NOMO-1 (cell line): ENCODE measurements at regions not wholly inside any gene's neighbourhood (a gene's known extent, or its start where the extent isn't known, plus 50 kb on each side); places are given as distances from the start of the nearest gene placed in this dataset.

ENCODE experiments used
- DNase-seq, 2 experiments: peaks; one replicate each; lab custom pipeline; 2025; ENCODE audit not compliant: unreplicated experiment in 2 of 2; lab: John Stamatoyannopoulos, UW

DNA sequence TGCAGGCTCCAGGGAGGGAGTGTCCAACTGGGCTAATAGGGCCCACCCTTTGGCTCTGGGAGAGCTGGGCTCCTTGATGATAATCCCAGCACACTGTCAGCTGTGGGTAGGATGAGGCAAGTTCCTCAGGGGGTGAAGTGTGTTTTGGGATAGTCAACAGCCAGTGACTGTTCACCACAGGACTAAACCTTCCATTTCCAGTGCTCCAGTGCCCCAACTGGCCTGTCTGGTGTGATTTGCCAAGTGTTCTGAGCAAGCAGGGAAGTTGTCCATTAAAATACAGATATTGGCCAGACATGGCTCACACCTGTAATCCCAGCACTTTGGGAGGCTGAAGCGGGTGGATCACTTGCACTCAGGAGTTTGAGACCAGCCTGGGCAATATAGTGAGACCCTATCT is 150.9 kb downstream of the TM9SF2 start:
- no peak for DNase-seq

DNA sequence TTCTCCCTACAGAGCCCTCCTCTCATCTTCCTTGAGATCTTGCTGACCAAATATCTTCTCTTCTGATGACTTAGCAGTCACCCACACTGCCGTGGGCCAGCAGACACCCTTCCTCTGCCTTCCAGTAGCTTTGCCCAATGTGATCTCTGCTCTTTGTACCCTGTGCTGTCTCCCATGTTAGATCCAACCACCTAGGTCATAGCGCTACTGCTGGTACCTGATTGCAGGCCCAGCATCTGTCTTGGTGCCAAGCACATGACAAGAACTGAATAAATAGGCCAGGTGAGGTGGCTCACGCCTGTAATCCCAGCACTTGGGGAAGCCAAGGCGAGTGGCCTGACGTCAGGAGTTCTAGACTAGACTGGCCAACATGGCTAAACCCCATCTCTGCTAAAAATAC is 149.7 kb downstream of the TM9SF2 start:
- DNase-seq = no peak

DNA sequence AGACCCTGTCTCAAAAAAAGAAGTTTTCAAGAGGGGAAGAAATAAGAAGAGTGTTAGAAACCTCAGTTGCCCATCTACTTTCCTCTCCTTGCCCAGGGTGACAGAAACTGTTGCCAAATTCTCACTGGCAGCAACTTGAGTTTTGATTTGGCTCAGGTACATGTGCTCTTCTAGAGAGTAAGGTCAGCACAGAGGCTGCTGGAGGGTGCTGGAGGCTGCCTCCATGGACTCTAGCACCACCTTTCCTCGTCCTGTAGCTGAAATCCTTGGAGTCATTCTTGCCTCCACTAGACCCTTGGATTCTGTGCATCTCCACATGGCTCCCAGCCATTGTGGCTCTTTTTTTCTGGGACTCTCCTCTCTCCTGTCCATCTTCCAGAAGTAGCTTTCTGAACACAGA is 149.1 kb downstream of the TM9SF2 start:
- DNase-seq = no peak

DNA sequence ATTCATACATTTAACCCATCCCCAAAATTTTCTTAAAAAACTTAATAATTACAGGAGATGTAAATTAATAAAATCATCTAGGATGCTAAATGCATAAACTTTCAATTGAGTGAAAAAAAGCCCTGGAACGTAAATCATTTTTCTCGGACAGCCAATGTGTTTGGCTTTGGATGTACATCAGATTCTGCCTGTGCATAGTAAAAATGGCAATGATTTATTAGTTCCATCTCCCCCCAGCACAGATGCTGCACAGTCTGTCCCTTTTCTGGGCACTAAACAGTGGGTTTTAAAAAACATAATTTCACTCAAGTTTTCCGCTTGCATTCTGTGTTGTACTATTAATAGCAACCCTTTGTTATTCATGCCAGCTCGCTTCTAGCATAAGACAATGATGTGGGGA is 147.7 kb downstream of the TM9SF2 start:
- DNase-seq = no peak

DNA sequence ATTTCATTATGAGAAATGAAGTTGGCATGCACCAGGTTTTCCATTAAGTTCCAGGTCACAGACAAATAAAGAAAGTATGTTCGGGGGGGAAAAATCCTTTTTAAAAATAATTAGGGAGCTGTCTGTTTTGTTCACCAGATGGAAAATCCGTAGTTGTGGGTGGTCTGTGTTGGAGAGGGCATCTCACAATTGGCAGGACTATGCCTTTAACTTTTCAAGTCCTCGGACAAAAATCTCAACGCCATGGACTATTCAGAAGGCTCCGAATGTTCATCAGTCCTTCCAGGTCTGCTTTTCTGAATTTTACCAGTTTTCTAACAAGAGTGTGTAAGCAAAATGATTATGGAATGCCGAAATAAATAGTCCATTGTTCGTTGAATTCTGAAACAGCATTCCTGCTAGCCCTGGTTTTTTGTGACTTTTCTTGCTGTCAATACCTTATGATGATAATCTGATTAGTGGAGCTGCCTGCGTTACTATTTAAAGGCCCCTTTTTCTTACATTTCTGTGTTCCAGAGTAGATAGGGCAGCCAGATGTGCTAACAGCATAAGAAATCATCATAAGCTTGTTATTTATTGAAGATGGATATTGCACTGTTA is 146.9 kb downstream of the TM9SF2 start:
- no peak for DNase-seq

GRCh38 chr13:99647596-99647985 is 146.3 kb downstream of the TM9SF2 start:
- no peak for DNase-seq

GRCh38 chr13:99646866-99647595 is 145.8 kb downstream of the TM9SF2 start:
- DNase-seq = no peak

- DNase-seq = no peak
These were observed 141.6 kb downstream of the TM9SF2 start for GRCh38 chr13:99642841-99643240.

DNA sequence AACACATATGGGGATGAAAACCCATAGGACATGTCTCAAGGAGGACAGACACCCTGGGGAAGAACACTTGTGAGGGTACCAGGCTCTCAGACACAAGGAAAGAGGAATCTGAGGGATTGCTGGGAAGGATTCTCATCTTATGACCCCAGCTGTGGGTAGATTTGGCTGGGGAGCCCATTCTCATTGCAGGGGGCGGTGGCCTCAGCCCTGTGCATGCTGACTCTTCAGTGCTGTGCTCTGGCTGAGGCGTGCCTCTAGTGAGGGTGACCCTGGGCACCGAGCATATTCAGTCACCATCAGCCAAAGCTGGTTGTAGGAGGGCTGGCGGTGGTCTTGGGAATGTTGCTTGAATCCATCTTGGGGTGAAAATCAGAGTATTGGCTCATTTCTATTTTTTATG is 140.7 kb downstream of the TM9SF2 start:
- no peak for DNase-seq

GRCh38 chr13:99640260-99640659 is 139.0 kb downstream of the TM9SF2 start:
- DNase-seq = no peak

GRCh38 chr13:99639126-99639525 is 137.9 kb downstream of the TM9SF2 start:
- DNase-seq = no peak

DNA sequence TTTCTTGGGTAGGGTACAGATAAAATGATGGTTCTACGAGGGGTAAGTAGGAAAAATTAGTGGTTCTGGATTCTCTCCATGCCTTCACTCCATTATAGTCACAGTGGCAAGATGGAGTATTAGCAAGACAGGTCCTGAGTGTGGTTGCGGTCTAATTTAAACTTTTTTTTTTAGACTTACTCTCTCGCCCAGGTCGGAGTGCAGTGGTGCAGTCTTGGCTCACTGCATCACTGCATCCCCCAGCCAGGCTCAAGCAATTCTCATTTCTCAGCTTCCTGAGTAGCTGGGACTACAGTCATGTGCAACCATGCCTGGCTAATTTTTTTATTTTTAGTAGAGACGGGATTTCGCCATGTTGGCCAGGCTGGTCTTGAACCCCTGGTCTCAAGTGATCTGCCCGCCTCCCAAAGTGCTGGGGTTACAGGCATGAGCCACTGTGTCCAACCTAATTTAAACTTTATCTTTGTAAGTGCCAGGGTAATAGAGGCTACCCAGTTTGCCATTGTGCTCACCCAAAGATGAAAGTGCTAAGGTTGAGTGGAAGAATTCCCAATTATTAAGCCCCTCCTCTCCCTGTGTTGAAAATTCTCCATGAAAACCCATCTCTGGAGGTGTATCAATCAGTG is 135.6 kb downstream of the TM9SF2 start:
- DNase-seq = no peak

DNA sequence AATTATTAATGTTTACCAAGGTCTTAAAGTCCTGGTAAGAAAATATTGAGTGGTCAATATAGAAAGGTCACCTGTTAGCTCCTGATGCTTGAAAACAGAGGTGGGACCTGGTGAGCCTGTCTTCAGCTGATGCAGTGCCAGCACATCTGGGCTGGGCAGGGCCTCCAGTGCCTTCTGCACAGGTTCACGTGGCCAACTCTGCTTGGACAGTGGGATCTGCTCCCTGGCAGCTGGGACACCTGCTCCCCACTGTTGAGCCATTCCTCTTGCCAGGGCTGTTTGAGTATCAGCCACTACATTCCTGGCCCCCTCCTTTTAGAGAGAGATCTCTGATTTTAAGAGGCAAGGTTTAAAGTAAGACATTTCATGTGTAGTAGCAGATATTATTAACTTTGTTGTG is 135.0 kb downstream of the TM9SF2 start:
- no peak for DNase-seq

GRCh38 chr13:99634672-99635071 is 133.4 kb downstream of the TM9SF2 start:
- DNase-seq = no peak

GRCh38 chr13:99630269-99630898 is 129.1 kb downstream of the TM9SF2 start:
- DNase-seq = no peak

- no peak for DNase-seq
These were observed 128.4 kb downstream of the TM9SF2 start for GRCh38 chr13:99629641-99630040.

DNA sequence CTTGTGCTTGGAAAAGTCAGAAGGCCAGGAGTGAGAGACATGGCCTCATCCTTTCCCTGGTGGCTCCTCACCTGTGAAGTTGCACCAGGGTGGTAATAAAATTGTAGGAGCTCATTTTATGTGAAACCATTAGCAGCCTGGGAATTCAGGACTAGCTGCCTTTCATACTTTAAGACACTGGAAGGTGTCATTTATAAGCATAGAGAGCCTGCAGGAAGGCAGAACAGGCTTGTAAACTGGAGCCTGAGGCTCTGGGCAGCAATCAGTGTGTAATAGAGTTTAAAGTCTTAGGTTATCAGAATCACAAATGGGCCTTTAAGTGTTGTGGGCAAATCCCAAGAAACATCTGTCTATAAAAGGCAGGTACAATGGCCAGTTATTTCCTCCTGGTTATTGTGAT is 127.2 kb downstream of the TM9SF2 start:
- no peak for DNase-seq

- DNase-seq = no peak
These were observed 125.3 kb downstream of the TM9SF2 start for GRCh38 chr13:99626461-99627082.

GRCh38 chr13:99624936-99625540 is 123.8 kb downstream of the TM9SF2 start:
- no peak for DNase-seq

- DNase-seq = no peak
These were observed 119.5 kb downstream of the TM9SF2 start for GRCh38 chr13:99620806-99621205.

DNA sequence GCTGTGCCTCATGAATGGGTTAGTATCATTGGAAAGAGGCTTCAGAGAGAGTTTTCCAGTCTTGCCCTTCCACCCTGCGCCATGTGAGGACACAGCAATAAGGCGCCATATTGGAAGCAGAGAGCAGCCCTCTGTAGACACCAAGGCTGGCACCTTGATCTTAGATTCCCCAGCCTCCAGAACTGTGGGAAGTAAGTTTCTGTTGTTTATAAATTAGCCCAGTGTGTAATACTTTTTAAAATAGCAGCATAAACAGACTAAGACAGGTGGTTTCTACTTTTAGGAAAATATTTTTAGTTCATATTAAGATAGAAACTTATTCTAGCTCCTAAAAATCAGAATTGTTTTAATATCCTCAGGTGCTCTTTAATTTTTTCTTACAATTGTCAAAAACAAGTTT is 117.9 kb downstream of the TM9SF2 start:
- DNase-seq = no peak
